Nephron (organoid): ENCODE measurements at regions not wholly inside any gene's neighbourhood (a gene's known extent, or its start where the extent isn't known, plus 50 kb on each side); places are given as distances from the start of the nearest gene placed in this dataset.

Experiments used
- H3K27ac Mint-ChIP-seq, 3 experiments: 2 replicates each; pipeline ENCODE4 v1.8.0; 2020; ENCODE audit warnings: mixed read lengths in 3 of 3, mild to moderate bottlenecking in 2 of 3, moderate library complexity in 1 of 3
- H3K27me3 Mint-ChIP-seq: 2 replicates; pipeline ENCODE4 v1.8.0; 2021; ENCODE audit warnings: low read depth, mild to moderate bottlenecking, moderate library complexity, mixed read lengths
- H3K36me3 Mint-ChIP-seq: 2 replicates; pipeline ENCODE4 v1.8.0; 2020; ENCODE audit warnings: low read depth, mixed read lengths
- H3K4me1 Mint-ChIP-seq: 2 replicates; pipeline ENCODE4 v1.8.0; 2020; ENCODE audit warnings: mixed read lengths
- H3K4me3 Mint-ChIP-seq, 3 experiments: 2 replicates each; pipeline ENCODE4 v1.8.0; 2020; ENCODE audit warnings: mild to moderate bottlenecking in 3 of 3, mixed read lengths in 3 of 3, moderate library complexity in 2 of 3
- H3K9me3 Mint-ChIP-seq: 2 replicates; pipeline ENCODE4 v1.8.0; 2020; ENCODE audit warnings: mixed read lengths
- TF ChIP-seq, protein P1 (sequence below), 3 experiments: fragments of 200-600 bp; sonication (generic); IDR thresholded peaks; one replicate each; pipeline ENCODE4 v1.5.0; 2021; ENCODE audit warnings: antibody characterized with exemption in 3 of 3; ENCODE audit not compliant: unreplicated experiment in 3 of 3

DNA sequence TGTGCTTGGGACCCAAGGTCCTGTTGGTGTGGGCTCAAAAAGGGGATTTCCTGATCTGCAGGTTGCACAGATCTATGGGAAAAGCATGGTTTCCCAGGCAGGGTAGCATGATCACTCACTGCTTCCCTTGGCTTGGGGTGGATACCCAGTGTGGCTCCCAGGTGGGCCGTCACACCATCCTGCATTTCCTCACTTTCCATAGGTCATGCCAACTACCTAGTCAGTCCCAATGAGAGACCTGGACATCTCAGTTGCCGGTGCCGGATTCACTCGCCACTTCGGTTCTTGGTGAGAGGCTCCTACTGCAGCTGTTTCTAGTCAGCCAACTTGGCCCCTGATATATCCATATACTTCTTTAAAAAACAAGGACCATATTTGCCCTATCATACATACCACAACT, 503.0 kb downstream of the PCDH17 start:
- Mint-ChIP-seq H3K9me3 (peaks cover 25% of the 10 kb centered on the region), H3K36me3 (no peaks in the 10 kb centered on the region), H3K4me3 (no peak overlapping the region)

DNA sequence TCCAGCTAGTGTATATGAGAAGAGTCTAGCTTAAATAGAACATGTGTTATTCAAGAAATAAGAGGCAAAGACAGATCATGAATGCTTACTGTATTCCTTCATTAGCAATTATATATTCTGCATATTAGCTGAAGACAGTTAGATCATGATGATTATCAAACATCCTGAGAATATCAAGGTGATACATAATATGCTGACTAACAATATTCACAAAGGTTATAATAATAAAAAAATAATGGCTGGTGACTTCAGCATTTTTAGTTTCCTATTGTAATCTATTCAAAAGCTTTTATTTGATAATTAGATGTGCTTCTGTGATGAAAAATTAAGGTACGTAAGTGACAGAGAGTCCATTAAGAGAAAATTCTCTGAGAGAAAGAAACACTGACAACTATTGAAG, 511.4 kb downstream of the PCDH17 start:
- H3K27me3 Mint-ChIP-seq: no peaks in the 10 kb centered on the region
- no peaks in the 10 kb centered on the region for H3K4me1 Mint-ChIP-seq
- peaks cover 10% of the 10 kb centered on the region for H3K9me3 Mint-ChIP-seq
- no peak overlapping the region for H3K27ac Mint-ChIP-seq
- H3K4me3 Mint-ChIP-seq: no peak overlapping the region
- H3K36me3 Mint-ChIP-seq: no peaks in the 10 kb centered on the region
- TF ChIP-seq, protein P1, sequence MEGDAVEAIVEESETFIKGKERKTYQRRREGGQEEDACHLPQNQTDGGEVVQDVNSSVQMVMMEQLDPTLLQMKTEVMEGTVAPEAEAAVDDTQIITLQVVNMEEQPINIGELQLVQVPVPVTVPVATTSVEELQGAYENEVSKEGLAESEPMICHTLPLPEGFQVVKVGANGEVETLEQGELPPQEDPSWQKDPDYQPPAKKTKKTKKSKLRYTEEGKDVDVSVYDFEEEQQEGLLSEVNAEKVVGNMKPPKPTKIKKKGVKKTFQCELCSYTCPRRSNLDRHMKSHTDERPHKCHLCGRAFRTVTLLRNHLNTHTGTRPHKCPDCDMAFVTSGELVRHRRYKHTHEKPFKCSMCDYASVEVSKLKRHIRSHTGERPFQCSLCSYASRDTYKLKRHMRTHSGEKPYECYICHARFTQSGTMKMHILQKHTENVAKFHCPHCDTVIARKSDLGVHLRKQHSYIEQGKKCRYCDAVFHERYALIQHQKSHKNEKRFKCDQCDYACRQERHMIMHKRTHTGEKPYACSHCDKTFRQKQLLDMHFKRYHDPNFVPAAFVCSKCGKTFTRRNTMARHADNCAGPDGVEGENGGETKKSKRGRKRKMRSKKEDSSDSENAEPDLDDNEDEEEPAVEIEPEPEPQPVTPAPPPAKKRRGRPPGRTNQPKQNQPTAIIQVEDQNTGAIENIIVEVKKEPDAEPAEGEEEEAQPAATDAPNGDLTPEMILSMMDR (IDR thresholded peaks at IDR 0.05; ENCODE audit: unreplicated experiment in 3 of 3): no peak

More for the DNA sequence above, 503.0 kb downstream of the PCDH17 start:
- TF ChIP-seq, protein P1 (IDR thresholded peaks at IDR 0.05; ENCODE audit: unreplicated experiment in 3 of 3): no peak
- H3K27me3 Mint-ChIP-seq: peaks cover 5% of the 10 kb centered on the region
- H3K4me1 Mint-ChIP-seq: no peaks in the 10 kb centered on the region
- no peak overlapping the region for H3K27ac Mint-ChIP-seq

DNA sequence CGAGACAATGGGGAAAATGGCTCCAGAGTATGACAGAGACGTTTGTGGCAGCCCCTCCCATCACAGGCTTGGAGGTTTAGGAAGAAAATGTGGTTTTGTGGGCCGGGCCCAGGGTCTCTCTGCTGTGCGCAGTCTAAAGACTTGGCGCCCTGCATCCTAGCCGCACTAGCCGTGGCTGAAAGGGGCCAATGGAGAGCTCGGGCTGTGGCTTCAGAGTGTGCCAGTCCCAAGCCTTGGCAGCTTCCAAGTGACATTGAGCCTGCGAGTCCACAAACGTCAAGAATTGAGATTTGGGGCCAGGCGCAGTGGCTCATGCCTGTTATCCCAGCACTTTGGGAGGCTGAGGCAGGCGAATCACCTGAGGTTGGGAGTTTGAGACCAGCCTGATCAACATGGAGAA, 513.1 kb downstream of the PCDH17 start:
- H3K27ac Mint-ChIP-seq: no peak overlapping the region
- TF ChIP-seq, protein P1 (IDR thresholded peaks at IDR 0.05; ENCODE audit: unreplicated experiment in 3 of 3): no peak
- no peaks in the 10 kb centered on the region for H3K36me3 Mint-ChIP-seq
- H3K27me3 Mint-ChIP-seq: no peaks in the 10 kb centered on the region
- no peaks in the 10 kb centered on the region for H3K4me1 Mint-ChIP-seq
- H3K4me3 Mint-ChIP-seq: no peak overlapping the region
- H3K9me3 Mint-ChIP-seq: peaks cover 10% of the 10 kb centered on the region

DNA sequence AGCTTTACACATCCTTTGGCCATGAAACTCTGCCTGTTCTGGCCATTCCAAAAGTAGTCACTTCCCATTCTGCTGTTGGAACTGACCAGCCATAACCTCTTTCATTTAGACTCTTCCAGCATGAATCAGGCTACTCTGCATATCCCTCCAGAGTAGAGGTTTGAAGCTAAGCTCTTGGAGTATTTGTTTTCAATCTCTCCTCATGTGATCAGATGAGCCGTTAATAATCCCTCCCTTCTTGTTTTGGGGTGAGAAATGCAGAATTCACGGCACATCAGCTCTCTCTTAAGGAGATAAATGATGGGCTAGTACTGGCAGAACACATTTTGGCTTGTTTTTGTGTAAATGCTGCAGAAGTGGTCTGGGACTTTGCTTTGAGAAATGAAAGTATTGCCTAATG, 519.9 kb downstream of the PCDH17 start:
- Mint-ChIP-seq H3K9me3 (no peaks in the 10 kb centered on the region), H3K27me3 (no peaks in the 10 kb centered on the region), H3K4me3 (no peak overlapping the region), H3K27ac (no peak overlapping the region), H3K36me3 (no peaks in the 10 kb centered on the region), H3K4me1 (no peaks in the 10 kb centered on the region)
- TF ChIP-seq, protein P1 (IDR thresholded peaks at IDR 0.05; ENCODE audit: unreplicated experiment in 3 of 3): no peak

DNA sequence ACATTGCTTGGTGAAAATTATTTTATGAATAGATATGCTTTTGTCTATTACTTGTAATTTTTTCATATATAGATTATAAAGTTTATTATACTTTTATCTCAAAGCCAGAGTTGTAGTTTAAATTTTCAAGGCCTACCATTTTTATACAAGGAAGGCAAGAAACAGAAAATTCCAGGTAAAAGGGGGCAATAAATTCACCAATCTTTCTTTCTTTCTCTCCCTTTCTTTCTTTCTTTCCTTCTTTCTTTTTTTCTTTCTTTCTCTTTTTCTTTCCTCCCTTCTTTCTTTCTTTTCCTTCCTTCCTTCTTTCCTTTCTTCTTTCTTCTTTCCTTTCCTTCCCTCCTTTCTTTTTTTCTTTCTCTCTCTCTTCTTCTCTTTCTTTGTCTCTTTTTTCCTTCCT, 529.4 kb downstream of the PCDH17 start:
- H3K36me3 Mint-ChIP-seq: no peaks in the 10 kb centered on the region
- TF ChIP-seq, protein P1 (IDR thresholded peaks at IDR 0.05; ENCODE audit: unreplicated experiment in 3 of 3): no peak
- H3K4me3 Mint-ChIP-seq: no peak overlapping the region
- no peaks in the 10 kb centered on the region for H3K9me3 Mint-ChIP-seq
- no peak overlapping the region for H3K27ac Mint-ChIP-seq
- no peaks in the 10 kb centered on the region for H3K4me1 Mint-ChIP-seq
- H3K27me3 Mint-ChIP-seq: no peaks in the 10 kb centered on the region

DNA sequence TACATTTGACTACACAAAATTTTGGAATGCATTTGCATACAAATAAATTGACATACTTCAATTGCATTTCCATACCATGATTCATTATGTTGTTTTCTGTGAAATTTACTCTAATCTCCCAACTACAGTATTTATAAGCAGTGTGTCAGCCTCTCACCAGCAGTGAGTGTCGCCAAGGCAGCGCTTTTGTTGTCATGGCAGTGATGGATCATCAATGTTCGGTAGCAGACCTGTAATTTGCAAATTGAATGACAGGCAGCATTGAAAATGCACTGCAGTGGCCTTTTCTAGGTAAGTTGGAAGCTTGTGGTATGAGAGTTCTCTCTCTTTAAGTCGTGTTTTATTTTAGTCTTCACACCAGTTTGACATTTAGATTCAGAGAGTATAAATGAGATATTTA, 534.1 kb downstream of the PCDH17 start:
- no peak overlapping the region for H3K4me3 Mint-ChIP-seq

More for the DNA sequence above, 534.1 kb downstream of the PCDH17 start:
- H3K27me3 Mint-ChIP-seq: no peaks in the 10 kb centered on the region
- H3K27ac Mint-ChIP-seq: no peak overlapping the region
- TF ChIP-seq, protein P1 (IDR thresholded peaks at IDR 0.05; ENCODE audit: unreplicated experiment in 3 of 3): no peak
- H3K4me1 Mint-ChIP-seq: no peaks in the 10 kb centered on the region
- H3K36me3 Mint-ChIP-seq: no peaks in the 10 kb centered on the region
- H3K9me3 Mint-ChIP-seq: no peaks in the 10 kb centered on the region
